ENCODE measurements at regions not wholly inside any gene's neighbourhood (a gene's known extent, or its start where the extent isn't known, plus 50 kb on each side); places are given as distances from the start of the nearest gene placed in this dataset.

DNA sequence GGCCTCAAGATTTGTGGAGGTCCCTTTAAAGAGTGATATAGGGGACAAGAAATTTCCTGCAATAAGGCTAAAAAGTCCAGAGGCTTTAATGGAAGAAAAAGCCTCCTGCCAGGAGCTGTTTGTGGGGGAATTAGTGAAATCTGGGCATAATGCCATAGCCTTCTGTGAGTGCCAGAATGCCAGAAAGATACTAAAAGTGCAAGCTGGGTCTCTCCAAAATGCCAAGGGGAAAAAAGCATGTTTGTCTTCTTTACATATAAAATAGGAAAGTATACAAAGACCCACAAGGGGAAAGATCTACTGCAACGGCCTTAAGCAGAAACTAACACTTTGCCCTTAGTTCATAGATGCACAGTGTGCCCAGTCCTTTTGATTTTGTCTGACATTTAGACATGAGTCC lies 647.7 kb upstream of the ZNF804A start:
- TF ChIP-seq EZH2 (IDR thresholded peaks at IDR 0.05) (no peak), POLR2AphosphoS5 (IDR thresholded peaks at IDR 0.05; ENCODE audit: borderline replicate concordance, low read depth, low read length) (no peak)
